ENCODE measurements at regions not wholly inside any gene's neighbourhood (a gene's known extent, or its start where the extent isn't known, plus 50 kb on each side); places are given as distances from the start of the nearest gene placed in this dataset.

DNA sequence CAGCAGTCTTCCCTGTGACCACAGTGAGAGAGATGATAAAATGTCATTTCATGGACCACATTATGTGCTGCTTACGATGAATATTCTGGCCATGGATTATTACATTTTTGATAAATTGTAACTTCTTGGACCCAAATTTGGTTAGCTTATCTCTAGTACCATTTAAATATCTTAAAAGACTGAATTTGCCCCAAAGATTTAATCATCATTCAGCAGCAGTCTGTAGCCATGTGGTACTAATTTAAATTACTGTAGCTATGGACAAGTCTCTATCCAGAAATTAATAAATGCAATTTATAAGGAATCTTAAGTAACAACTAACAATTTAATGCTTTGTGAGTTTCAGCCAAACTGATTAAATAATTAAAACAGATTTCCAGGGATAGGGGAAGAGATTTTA, 644.9 kb upstream of the FANCL start:
- no peak overlapping the region for H3K4me3 ChIP-seq (ENCODE audit: low read length)
- TF ChIP-seq, protein P1, sequence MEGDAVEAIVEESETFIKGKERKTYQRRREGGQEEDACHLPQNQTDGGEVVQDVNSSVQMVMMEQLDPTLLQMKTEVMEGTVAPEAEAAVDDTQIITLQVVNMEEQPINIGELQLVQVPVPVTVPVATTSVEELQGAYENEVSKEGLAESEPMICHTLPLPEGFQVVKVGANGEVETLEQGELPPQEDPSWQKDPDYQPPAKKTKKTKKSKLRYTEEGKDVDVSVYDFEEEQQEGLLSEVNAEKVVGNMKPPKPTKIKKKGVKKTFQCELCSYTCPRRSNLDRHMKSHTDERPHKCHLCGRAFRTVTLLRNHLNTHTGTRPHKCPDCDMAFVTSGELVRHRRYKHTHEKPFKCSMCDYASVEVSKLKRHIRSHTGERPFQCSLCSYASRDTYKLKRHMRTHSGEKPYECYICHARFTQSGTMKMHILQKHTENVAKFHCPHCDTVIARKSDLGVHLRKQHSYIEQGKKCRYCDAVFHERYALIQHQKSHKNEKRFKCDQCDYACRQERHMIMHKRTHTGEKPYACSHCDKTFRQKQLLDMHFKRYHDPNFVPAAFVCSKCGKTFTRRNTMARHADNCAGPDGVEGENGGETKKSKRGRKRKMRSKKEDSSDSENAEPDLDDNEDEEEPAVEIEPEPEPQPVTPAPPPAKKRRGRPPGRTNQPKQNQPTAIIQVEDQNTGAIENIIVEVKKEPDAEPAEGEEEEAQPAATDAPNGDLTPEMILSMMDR (IDR thresholded peaks at IDR 0.05): no peak
- H3K4me1 ChIP-seq (ENCODE audit: insufficient read depth, low read length): no peaks in the 10 kb centered on the region
- intact Hi-C loops (cut with DNase I, micrococcal nuclease): no loop called here
- no peak overlapping the region for H3K27ac Mint-ChIP-seq
- ChIA-PET CTCF (no interaction called here), POLR2A (no interaction called here)
- H3K9me3 ChIP-seq (ENCODE audit: control insufficient read depth in 1 of 2, insufficient read depth in 1 of 2, low read length in 2 of 2): no peaks in the 10 kb centered on the region
- no peak overlapping the region for H3K27ac ChIP-seq (ENCODE audit: low read depth in 1 of 2, low read length in 2 of 2)
- ATAC-seq (ENCODE audit: poor library complexity) (no peak), DNase-seq (no peak)
- no peaks in the 10 kb centered on the region for H3K27me3 ChIP-seq (ENCODE audit: control insufficient read depth in 1 of 2, insufficient read depth in 2 of 2, low read length in 2 of 2)
- H3K4me3 Mint-ChIP-seq: no peak overlapping the region
- no peaks in the 10 kb centered on the region for H3K36me3 Mint-ChIP-seq (ENCODE audit: low read depth)
- no peaks in the 10 kb centered on the region for H3K9me3 Mint-ChIP-seq
- no peaks in the 10 kb centered on the region for H3K27me3 Mint-ChIP-seq
- no peaks in the 10 kb centered on the region for H3K4me1 Mint-ChIP-seq (ENCODE audit: low read depth)
- no peaks in the 10 kb centered on the region for H3K36me3 ChIP-seq (ENCODE audit: insufficient read depth, low read length)

DNA sequence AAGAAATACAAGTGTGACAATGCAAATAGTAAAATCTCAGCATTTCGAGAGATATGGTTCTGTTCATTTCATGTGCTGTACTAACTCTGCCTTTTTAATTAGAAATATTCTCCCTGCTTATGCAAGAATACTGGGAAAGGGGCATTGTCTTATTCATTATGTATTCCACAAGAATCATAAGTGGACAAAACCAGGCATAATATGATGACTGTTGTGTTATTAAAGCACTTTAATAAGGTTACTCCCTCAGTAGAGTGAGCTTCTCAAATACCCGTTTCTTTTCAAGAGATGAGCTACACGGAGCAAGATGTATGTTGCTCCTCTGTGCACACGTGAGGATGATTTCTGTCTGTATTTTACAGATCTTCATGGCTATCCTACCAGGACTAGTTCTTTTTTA, 638.7 kb upstream of the FANCL start:
- Mint-ChIP-seq H3K4me1 (ENCODE audit: low read depth) (no peaks in the 10 kb centered on the region), H3K27me3 (no peaks in the 10 kb centered on the region), H3K27ac (no peak overlapping the region), H3K4me3 (no peak overlapping the region), H3K9me3 (no peaks in the 10 kb centered on the region), H3K36me3 (ENCODE audit: low read depth) (no peaks in the 10 kb centered on the region)
- H3K4me3 ChIP-seq (ENCODE audit: low read length): no peak overlapping the region
- intact Hi-C loops (cut with DNase I, micrococcal nuclease): no loop called here
- ATAC-seq (ENCODE audit: poor library complexity) (no peak), DNase-seq (no peak)
- no peaks in the 10 kb centered on the region for H3K9me3 ChIP-seq (ENCODE audit: control insufficient read depth in 1 of 2, insufficient read depth in 1 of 2, low read length in 2 of 2)
- no peaks in the 10 kb centered on the region for H3K36me3 ChIP-seq (ENCODE audit: insufficient read depth, low read length)
- ChIA-PET POLR2A (no interaction called here), CTCF (no interaction called here)
- H3K4me1 ChIP-seq (ENCODE audit: insufficient read depth, low read length): no peaks in the 10 kb centered on the region
- TF ChIP-seq, protein P1 (IDR thresholded peaks at IDR 0.05): no peak
- H3K27ac ChIP-seq (ENCODE audit: low read depth in 1 of 2, low read length in 2 of 2): no peak overlapping the region
- no peaks in the 10 kb centered on the region for H3K27me3 ChIP-seq (ENCODE audit: control insufficient read depth in 1 of 2, insufficient read depth in 2 of 2, low read length in 2 of 2)

- CTCF ChIA-PET: no interaction called here
- Histone ChIP-seq H3K27me3 (ENCODE audit: control insufficient read depth in 1 of 2, insufficient read depth in 2 of 2, low read length in 2 of 2) (no peaks in the 10 kb centered on the region), H3K36me3 (ENCODE audit: insufficient read depth, low read length) (no peaks in the 10 kb centered on the region), H3K4me3 (ENCODE audit: low read length) (no peak overlapping the region), H3K4me1 (ENCODE audit: insufficient read depth, low read length) (no peaks in the 10 kb centered on the region), H3K9me3 (ENCODE audit: control insufficient read depth in 1 of 2, insufficient read depth in 1 of 2, low read length in 2 of 2) (no peaks in the 10 kb centered on the region), H3K27ac (ENCODE audit: low read depth in 1 of 2, low read length in 2 of 2) (no peak overlapping the region)
- H3K4me3 Mint-ChIP-seq: no peak overlapping the region
- DNase-seq (no peak), ATAC-seq (ENCODE audit: poor library complexity) (no peak)
- H3K36me3 Mint-ChIP-seq (ENCODE audit: low read depth): no peaks in the 10 kb centered on the region
- intact Hi-C loops (cut with DNase I, micrococcal nuclease): no loop called here
- TF ChIP-seq, protein P1 (IDR thresholded peaks at IDR 0.05): no peak
- no peaks in the 10 kb centered on the region for H3K9me3 Mint-ChIP-seq
- H3K27me3 Mint-ChIP-seq: no peaks in the 10 kb centered on the region
- POLR2A ChIA-PET: no interaction called here
- H3K4me1 Mint-ChIP-seq (ENCODE audit: low read depth): no peaks in the 10 kb centered on the region
- no peak overlapping the region for H3K27ac Mint-ChIP-seq
These were observed 637.7 kb upstream of the FANCL start for GRCh38 chr2:58878778-58879177.

Data from CD4-positive, alpha-beta T cell (primary cell).